DOHH2 (cell line): ENCODE measurements at regions not wholly inside any gene's neighbourhood (a gene's known extent, or its start where the extent isn't known, plus 50 kb on each side); places are given as distances from the start of the nearest gene placed in this dataset.

Source experiments
- CTCF ChIP-seq: fragments of 200-600 bp; sonication (generic); IDR thresholded peaks from one replicate; pipeline ENCODE4 v1.5.1; 2014; ENCODE audit warnings: antibody characterized with exemption, mild to moderate bottlenecking, low read depth, low read length; ENCODE audit not compliant: poor library complexity, severe bottlenecking
- EZH2phosphoT487 ChIP-seq: fragments of 200-600 bp; sonication (generic); IDR thresholded peaks from 2 replicates; pipeline ENCODE4 v1.6.1; 2017; ENCODE audit warnings: borderline replicate concordance, mild to moderate bottlenecking, antibody characterized with exemption, low read length, moderate library complexity, mixed read lengths

DNA sequence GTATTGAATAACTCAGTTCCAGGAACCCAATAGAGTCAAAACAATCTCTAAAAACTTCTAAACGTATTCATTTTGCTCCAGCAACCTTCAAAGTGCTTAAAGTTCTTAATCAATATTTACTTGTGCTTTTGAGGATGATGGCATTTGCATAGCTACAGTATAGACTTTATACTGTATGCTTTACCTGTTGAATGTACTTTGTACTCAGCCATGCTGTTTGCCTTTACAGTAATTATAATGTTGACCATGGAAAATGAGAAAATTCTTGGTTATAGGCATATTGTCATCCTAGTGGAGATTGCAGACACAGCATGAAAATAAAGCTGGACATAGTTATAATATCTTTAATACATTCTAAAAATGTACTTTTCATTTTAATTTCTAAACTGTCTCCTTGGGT, 762.7 kb upstream of the PHF14 start:
- TF ChIP-seq CTCF, result no peak
- no peak for TF ChIP-seq EZH2phosphoT487
